Chondrocyte (in vitro differentiated cells): ENCODE measurements at regions not wholly inside any gene's neighbourhood (a gene's known extent, or its start where the extent isn't known, plus 50 kb on each side); places are given as distances from the start of the nearest gene placed in this dataset.

Source experiments
- DNase-seq: peaks from one replicate; pipeline ENCODE4 v3.0.0; 2021; ENCODE audit warnings: mixed read lengths, low spot score
- H3K27ac Mint-ChIP-seq: one replicate; pipeline ENCODE4 v1.8.0; 2021; ENCODE audit warnings: mild to moderate bottlenecking, moderate library complexity, mixed read lengths; ENCODE audit not compliant: unreplicated experiment
- H3K27me3 Mint-ChIP-seq: 2 replicates; pipeline ENCODE4 v1.8.0; 2021; ENCODE audit warnings: low read depth, mixed read lengths
- H3K36me3 Mint-ChIP-seq: 2 replicates; pipeline ENCODE4 v1.8.0; 2021; ENCODE audit warnings: low read depth, mixed read lengths
- H3K4me1 Mint-ChIP-seq: 2 replicates; pipeline ENCODE4 v1.8.0; 2021; ENCODE audit warnings: low read depth, mild to moderate bottlenecking, mixed read lengths
- H3K4me3 Mint-ChIP-seq: one replicate; pipeline ENCODE4 v1.8.0; 2021; ENCODE audit warnings: mild to moderate bottlenecking, moderate library complexity, mixed read lengths; ENCODE audit not compliant: unreplicated experiment
- H3K9me3 Mint-ChIP-seq: 2 replicates; pipeline ENCODE4 v1.8.0; 2021; ENCODE audit warnings: low read depth, mixed read lengths
- CTCF ChIP-seq: fragments of 200-600 bp; sonication (generic); IDR thresholded peaks from 2 replicates; pipeline ENCODE4 v1.5.0; 2021; ENCODE audit warnings: antibody characterized with exemption, mild to moderate bottlenecking, moderate library complexity

- no peak for DNase-seq
Observed at GRCh38 chr1:80218112-80218511, 1211.6 kb upstream of the ADGRL4 start.

GRCh38 chr1:80217377-80217986 is 1211.0 kb upstream of the ADGRL4 start:
- H3K9me3 Mint-ChIP-seq, result no peaks in the 10 kb centered on the region
- no peaks in the 10 kb centered on the region for H3K36me3 Mint-ChIP-seq
- H3K4me3 Mint-ChIP-seq, result no peak overlapping the region
- H3K4me1 Mint-ChIP-seq, result peaks cover 10% of the 10 kb centered on the region
- H3K27me3 Mint-ChIP-seq, result no peaks in the 10 kb centered on the region
- peak overlapping the region; percentile 2 for H3K27ac Mint-ChIP-seq
- no peak for DNase-seq
- TF ChIP-seq CTCF, result peak; percentile 83

More at GRCh38 chr1:80218112-80218511, 1211.6 kb upstream of the ADGRL4 start:
- peaks cover 10% of the 10 kb centered on the region for H3K4me1 Mint-ChIP-seq
- H3K9me3 Mint-ChIP-seq, result no peaks in the 10 kb centered on the region
- no peaks in the 10 kb centered on the region for H3K36me3 Mint-ChIP-seq
- peak; percentile 80 for TF ChIP-seq CTCF
- H3K4me3 Mint-ChIP-seq, result no peak overlapping the region
- H3K27me3 Mint-ChIP-seq, result no peaks in the 10 kb centered on the region
- no peak overlapping the region for H3K27ac Mint-ChIP-seq

GRCh38 chr1:80214888-80215540 is 1208.5 kb upstream of the ADGRL4 start:
- Mint-ChIP-seq H3K36me3 (no peaks in the 10 kb centered on the region), H3K4me1 (peaks cover 19% of the 10 kb centered on the region), H3K9me3 (no peaks in the 10 kb centered on the region), H3K4me3 (no peak overlapping the region), H3K27ac (no peak overlapping the region), H3K27me3 (no peaks in the 10 kb centered on the region)
- no peak for TF ChIP-seq CTCF
- no peak for DNase-seq

GRCh38 chr1:80212948-80213347 is 1206.4 kb upstream of the ADGRL4 start:
- Mint-ChIP-seq H3K36me3 (no peaks in the 10 kb centered on the region), H3K4me1 (peaks cover 16% of the 10 kb centered on the region), H3K9me3 (no peaks in the 10 kb centered on the region), H3K27me3 (no peaks in the 10 kb centered on the region), H3K27ac (no peak overlapping the region), H3K4me3 (no peak overlapping the region)
- TF ChIP-seq CTCF, result no peak
- DNase-seq, result no peak

GRCh38 chr1:80211691-80212380 is 1205.3 kb upstream of the ADGRL4 start:
- no peak overlapping the region for H3K27ac Mint-ChIP-seq
- peaks cover 9% of the 10 kb centered on the region for H3K4me1 Mint-ChIP-seq
- no peaks in the 10 kb centered on the region for H3K9me3 Mint-ChIP-seq
- no peaks in the 10 kb centered on the region for H3K27me3 Mint-ChIP-seq
- H3K36me3 Mint-ChIP-seq, result no peaks in the 10 kb centered on the region
- TF ChIP-seq CTCF, result no peak
- no peak for DNase-seq
- H3K4me3 Mint-ChIP-seq, result no peak overlapping the region
